K562 (cell line): ENCODE measurements at regions not wholly inside any gene's neighbourhood (a gene's known extent, or its start where the extent isn't known, plus 50 kb on each side); places are given as distances from the start of the nearest gene placed in this dataset.

Experiments
- ATAC-seq: fragments of 200-7000 bp; cut with Tn5 transposase; 3 replicates; pipeline ENCODE4 v1.9.1; 2020; ENCODE audit warnings: moderate library complexity
- BruUV-seq: library from RNA; stranded (reverse); fragments of 400-500 nt; replicated peaks from 2 replicates; lab custom pipeline; 2021; lab: Mats Ljungman, UMichigan
- CTCF ChIA-PET: fragments of 300-600 bp; formaldehyde crosslinking; extraction: SDS; loops from one replicate; lab custom pipeline; 2021; ENCODE audit warnings: low intra/inter-chr PET ratio; lab: Yijun Ruan, JAX
- POLR2A ChIA-PET: fragments of 300-600, 350-650 bp; sonication (Branson Sonifier 250); formaldehyde crosslinking; extraction: SDS; loops from one replicate; lab custom pipeline; 2021; ENCODE audit warnings: antibody characterized with exemption, inconsistent platforms; lab: Yijun Ruan, JAX
- DNase-seq, 4 experiments: peaks; one replicate each; pipeline versions ENCODE4 v3.0.0 to v3.0.0-alpha.2; 2011 to 2018; ENCODE audit warnings: low spot score in 3 of 4, mixed read lengths in 3 of 4; ENCODE audit errors: extremely low read depth in 1 of 4
- FAIRE-seq: peaks from 2 replicates; lab custom pipeline; 2011; peaks lifted over from hg19 to GRCh38; lab: Jason Lieb, UNC
- H2AFZ ChIP-seq: 2 replicates; pipeline ENCODE4 v1.6.0; 2011; ENCODE audit warnings: low read depth, low read length, control low read depth, inconsistent platforms
- H3K27ac ChIP-seq: fragments of 200-600 bp; 3 replicates; pipeline ENCODE4 v1.8.0; 2011; ENCODE audit warnings: low read depth, mild to moderate bottlenecking, control low read depth, inconsistent platforms, low read length, moderate library complexity, mixed read lengths; ENCODE audit errors: extremely low read depth
- H3K27me3 ChIP-seq, 2 experiments: fragments of 300-600 bp in 1 of 2; 2 replicates in 1 of 2; 3 replicates in 1 of 2; pipeline versions ENCODE4 v1.6.0 to v1.8.0; 2011; ENCODE audit warnings: inconsistent platforms in 2 of 2, low read length in 2 of 2, mild to moderate bottlenecking in 1 of 2, mixed read lengths in 1 of 2, moderate library complexity in 1 of 2; ENCODE audit not compliant: control insufficient read depth in 2 of 2, insufficient read depth in 2 of 2
- H3K36me3 ChIP-seq: fragments of 300-600 bp; 3 replicates; pipeline ENCODE4 v1.8.0; 2011; ENCODE audit warnings: mild to moderate bottlenecking, low read length, inconsistent platforms; ENCODE audit not compliant: control insufficient read depth, insufficient read depth
- H3K4me1 ChIP-seq, 2 experiments: fragments of 200-600 bp in 1 of 2; replicated peaks in 1 of 2; 2 replicates in 1 of 2; 3 replicates in 1 of 2; pipeline versions ENCODE4 v1.5.1 to v1.8.0; 2011; ENCODE audit warnings: inconsistent platforms in 2 of 2, low read length in 2 of 2, mild to moderate bottlenecking in 1 of 2, mixed read lengths in 1 of 2, moderate library complexity in 1 of 2; ENCODE audit not compliant: control insufficient read depth in 2 of 2, insufficient read depth in 2 of 2
- H3K4me2 ChIP-seq: 2 replicates; pipeline ENCODE4 v1.6.1; 2011; ENCODE audit warnings: low read length, control low read depth, inconsistent platforms, mixed read lengths; ENCODE audit not compliant: insufficient read depth
- H3K4me3 ChIP-seq: fragments of 200-600 bp; sonication (generic), shearing (Covaris generic); 2 replicates; pipeline ENCODE4 v1.5.1; 2016; ENCODE audit warnings: control low read depth, inconsistent platforms
- H3K79me2 ChIP-seq: fragments of 200-600 bp; 3 replicates; pipeline ENCODE4 v1.8.0; 2011; ENCODE audit warnings: low read length, inconsistent platforms; ENCODE audit not compliant: control insufficient read depth, insufficient read depth
- H3K9ac ChIP-seq, 2 experiments: 2 replicates each; pipeline versions ENCODE4 v1.6.0 to v1.6.1; 2011; ENCODE audit warnings: low read depth in 2 of 2, low read length in 2 of 2, control low read depth in 1 of 2, inconsistent platforms in 1 of 2, mild to moderate bottlenecking in 1 of 2, mixed read lengths in 1 of 2; ENCODE audit not compliant: insufficient read depth in 1 of 2
- H3K9me1 ChIP-seq: one replicate; pipeline ENCODE4 v1.6.0; 2011; ENCODE audit warnings: inconsistent platforms, mild to moderate bottlenecking, low read length, moderate library complexity; ENCODE audit not compliant: control insufficient read depth, insufficient read depth
- H3K9me3 ChIP-seq: replicated peaks from 2 replicates; pipeline ENCODE4 v1.5.1; 2011; ENCODE audit warnings: low read depth, low read length, inconsistent platforms; ENCODE audit not compliant: control insufficient read depth, insufficient read depth
- H4K20me1 ChIP-seq: replicated peaks from 2 replicates; pipeline ENCODE4 v1.6.1; 2011; ENCODE audit warnings: low read length, inconsistent platforms, mixed read lengths; ENCODE audit not compliant: control insufficient read depth, insufficient read depth
- CCAR2 ChIP-seq: fragments of 200-400 bp; formaldehyde crosslinking; IDR thresholded peaks from 2 replicates; pipeline ENCODE4 v1.6.1; 2017; ENCODE audit warnings: mild to moderate bottlenecking, low read depth, low read length
- DNMT1 ChIP-seq: fragments of 450-650 bp; IDR thresholded peaks from 2 replicates; pipeline ENCODE4 v1.6.1; 2016; ENCODE audit warnings: antibody characterized with exemption, mild to moderate bottlenecking
- E2F8 ChIP-seq: fragments of 450-650 bp; IDR thresholded peaks from 2 replicates; pipeline ENCODE4 v1.7.1; 2018; ENCODE audit warnings: mild to moderate bottlenecking, low read depth; ENCODE audit not compliant: partially characterized antibody
- KAT2B ChIP-seq: IDR thresholded peaks from one replicate; pipeline ENCODE4 v1.6.1; 2012; ENCODE audit warnings: low read depth, mild to moderate bottlenecking, control low read depth, inconsistent platforms, low read length, moderate library complexity
- LCOR ChIP-seq: sonication (generic); formaldehyde crosslinking; IDR thresholded peaks from 2 replicates; pipeline ENCODE4 v1.8.0; 2022; ENCODE audit warnings: mild to moderate bottlenecking, missing genetic modification reagents
- MCM3 ChIP-seq: fragments of 450-650 bp; IDR thresholded peaks from 2 replicates; pipeline ENCODE4 v1.6.1; 2016
- NR2F6 ChIP-seq: fragments of 450-650 bp; formaldehyde crosslinking; IDR thresholded peaks from 2 replicates; pipeline ENCODE4 v1.4.0; 2020; ENCODE audit warnings: mild to moderate bottlenecking
- PRDM10 ChIP-seq: fragments of 450-650 bp; IDR thresholded peaks from 2 replicates; pipeline ENCODE4 v1.6.1; 2018; ENCODE audit not compliant: partially characterized antibody
- THAP7 ChIP-seq: fragments of 250-450 bp; sonication (Bioruptor Pico); IDR thresholded peaks from 2 replicates; pipeline ENCODE4 v1.5.0; 2021
- THRB ChIP-seq: fragments of 450-650 bp; formaldehyde crosslinking; conservative IDR thresholded peaks from 2 replicates; pipeline ENCODE4 v1.4.0; 2022; ENCODE audit warnings: mild to moderate bottlenecking, missing genetic modification characterization
- YY1 ChIP-seq, 3 experiments: IDR thresholded peaks; 2 replicates each; pipeline ENCODE4 v1.6.1; 2011; ENCODE audit warnings: low read length in 2 of 3, mild to moderate bottlenecking in 2 of 3, moderate library complexity in 2 of 3, borderline replicate concordance in 1 of 3, control low read depth in 1 of 3, low read depth in 1 of 3; ENCODE audit not compliant: insufficient read depth in 3 of 3, insufficient replicate concordance in 2 of 3, control insufficient read depth in 1 of 3, insufficient read length in 1 of 3; ENCODE audit errors: extremely low read depth in 1 of 3
- ZNF76 ChIP-seq: fragments of 250-450 bp; sonication (Bioruptor Pico); IDR thresholded peaks from 2 replicates; pipeline ENCODE4 v1.4.0; 2020; ENCODE audit warnings: mild to moderate bottlenecking, moderate library complexity, borderline replicate concordance
- WGBS: fragments of 100-300 bp; shearing (Covaris generic); methylation state at CpG from one replicate; pipeline ENCODE4 v1.1.6; 2016; ENCODE audit warnings: low coverage, mixed read lengths; ENCODE audit not compliant: insufficient coverage; ENCODE audit errors: missing lambda C conversion rate; 5-methylcytosine and 5-hydroxymethylcytosine counted together
- in situ Hi-C: fragments of 300-500 bp; cut with MboI; formaldehyde crosslinking; loops from 4 replicates; pipeline ENCODE4 v1.15.0; 2018; ENCODE audit warnings: inconsistent platforms, mixed read lengths
- intact Hi-C: fragments of 100-400 bp; cut with micrococcal nuclease; formaldehyde crosslinking; loops from 2 replicates; pipeline ENCODE4 v1.14.2; 2022

GRCh38 chr5:122228728-122229392 lies 83.2 kb upstream of the SNCAIP start:
- in situ Hi-C loops (no loop called here), intact Hi-C loops (no loop called here)
- Histone ChIP-seq H4K20me1 (no peaks in the 10 kb centered on the region), H3K79me2 (no peaks in the 10 kb centered on the region), H3K36me3 (no peaks in the 10 kb centered on the region), H3K4me3 (peak overlapping the region; percentile 12; the same call in 1 of the 2 replicates), H3K27me3 (no peaks in the 10 kb centered on the region), H3K4me1 (no peaks in the 10 kb centered on the region), H3K9me1 (no peaks in the 10 kb centered on the region), H3K9me3 (no peaks in the 10 kb centered on the region), H2AFZ (peak overlapping the region; percentile 77), H3K27ac (no peak overlapping the region), H3K9ac (no peak overlapping the region; a peak in 1 of 4 replicates), H3K4me2 (peak overlapping the region; percentile 56)
- FAIRE-seq (no peak), DNase-seq (no peak), ATAC-seq (peak; percentile 55; the same call in 2 of the 3 replicates)
- CTCF ChIA-PET: no interaction called here
- WGBS: 8% methylated on average over 11 of the region's 11 CpGs
- POLR2A ChIA-PET: interaction anchor here (0.6 kb wide), 1 partner anchor 138 kb away, joined by 4 read pairs; no protein-coding TSS in a partner anchor
- BruUV-seq: no TSS peak
- no peak for TF ChIP-seq NR2F6
- TF ChIP-seq KAT2B: no peak
- no peak for TF ChIP-seq E2F8
- no peak for TF ChIP-seq LCOR
- TF ChIP-seq ZNF76: no peak
- no peak for TF ChIP-seq THRB (CRISPR knock-in tag)
- TF ChIP-seq PRDM10: no peak
- peak; percentile 89 for TF ChIP-seq THAP7 (CRISPR knock-in tag)
- no peak for TF ChIP-seq MCM3
- TF ChIP-seq DNMT1: no peak
- no peak for TF ChIP-seq CCAR2
- peak in 2 of 3 experiments; percentile 68 to 77 for TF ChIP-seq YY1 (IDR thresholded peaks at IDR 0.05; ENCODE audit: borderline replicate concordance in 1 of 3, control insufficient read depth in 1 of 3, extremely low read depth in 1 of 3, insufficient read depth in 3 of 3, insufficient read length in 1 of 3, insufficient replicate concordance in 2 of 3, low read depth in 1 of 3, low read length in 2 of 3)
